SK-N-SH (cell line): ENCODE measurements at regions not wholly inside any gene's neighbourhood (a gene's known extent, or its start where the extent isn't known, plus 50 kb on each side); places are given as distances from the start of the nearest gene placed in this dataset.

Experiments used
- CTCF ChIA-PET: fragments of 300-600, 350-600 bp; formaldehyde crosslinking; extraction: SDS; loops from one replicate; lab custom pipeline; 2021; lab: Yijun Ruan, JAX
- POLR2A ChIA-PET: fragments of 350-600 bp; sonication (Branson Sonifier 250); formaldehyde crosslinking; extraction: SDS; loops from one replicate; lab custom pipeline; 2020; ENCODE audit warnings: antibody characterized with exemption, inconsistent platforms; lab: Yijun Ruan, JAX
- DNase-seq: peaks from one replicate; pipeline ENCODE4 v3.0.0; 2012
- H2AFZ ChIP-seq: fragments of 200-600 bp; sonication (generic); 2 replicates; pipeline ENCODE4 v1.8.1; 2016; ENCODE audit warnings: antibody characterized with exemption, mild to moderate bottlenecking, low read depth
- H3F3A ChIP-seq: fragments of 200-600 bp; sonication (generic); replicated peaks from 2 replicates; pipeline ENCODE3; 2016; ENCODE audit warnings: antibody characterized with exemption, mild to moderate bottlenecking; ENCODE audit not compliant: insufficient read depth
- H3K27ac ChIP-seq, 2 experiments: fragments of 200-500 bp in 1 of 2; fragments of 200-600 bp in 1 of 2; sonication (Bioruptor generic) in 1 of 2; sonication (generic), shearing (Covaris generic) in 1 of 2; 2 replicates each; pipeline versions ENCODE4 v1.5.1 to v1.6.1; 2014 to 2016; ENCODE audit warnings: low read depth in 2 of 2, inconsistent platforms in 1 of 2, low read length in 1 of 2, mild to moderate bottlenecking in 1 of 2, mixed read lengths in 1 of 2
- H3K27me3 ChIP-seq: fragments of 200-600 bp; sonication (generic), shearing (Covaris generic); 2 replicates; pipeline ENCODE4 v1.6.1; 2016; ENCODE audit warnings: mixed run types; ENCODE audit not compliant: insufficient read depth
- H3K36me3 ChIP-seq, 2 experiments: fragments of 200-500 bp in 1 of 2; fragments of 200-600 bp in 1 of 2; sonication (Bioruptor generic) in 1 of 2; sonication (generic) in 1 of 2; replicated peaks in 1 of 2; 2 replicates each; pipeline versions ENCODE3 to v1.5.1; 2014 to 2016; ENCODE audit warnings: low read length in 1 of 2, mild to moderate bottlenecking in 1 of 2; ENCODE audit not compliant: insufficient read depth in 2 of 2, control insufficient read depth in 1 of 2
- H3K4me1 ChIP-seq, 2 experiments: fragments of 200-500 bp in 1 of 2; fragments of 200-600 bp in 1 of 2; sonication (Bioruptor generic) in 1 of 2; sonication (generic), shearing (Covaris generic) in 1 of 2; 2 replicates each; pipeline versions ENCODE4 v1.5.1 to v1.6.1; 2014 to 2016; ENCODE audit warnings: low read depth in 1 of 2, low read length in 1 of 2, mixed run types in 1 of 2; ENCODE audit not compliant: insufficient read depth in 2 of 2, control insufficient read depth in 1 of 2
- H3K4me2 ChIP-seq: fragments of 200-600 bp; sonication (generic), shearing (Covaris generic); 2 replicates; pipeline ENCODE4 v1.6.1; 2017; ENCODE audit warnings: mixed run types
- H3K4me3 ChIP-seq, 2 experiments: fragments of 200-500 bp in 1 of 2; fragments of 200-600 bp in 1 of 2; sonication (Bioruptor generic) in 1 of 2; sonication (generic), shearing (Covaris generic) in 1 of 2; 2 replicates each; pipeline versions ENCODE4 v1.5.1 to v1.8.1; 2014 to 2016; ENCODE audit warnings: low read depth in 2 of 2, inconsistent platforms in 1 of 2, low read length in 1 of 2, mild to moderate bottlenecking in 1 of 2, mixed read lengths in 1 of 2, moderate library complexity in 1 of 2
- H3K79me2 ChIP-seq: fragments of 200-600 bp; sonication (generic); 2 replicates; pipeline ENCODE4 v1.8.1; 2017; ENCODE audit warnings: mild to moderate bottlenecking; ENCODE audit not compliant: insufficient read depth
- H3K9ac ChIP-seq: fragments of 200-600 bp; sonication (generic); 2 replicates; pipeline ENCODE4 v1.6.1; 2017; ENCODE audit warnings: mixed run types
- H3K9me2 ChIP-seq: fragments of 200-600 bp; sonication (generic); 2 replicates; pipeline ENCODE4 v1.6.1; 2017; ENCODE audit warnings: mixed run types
- H3K9me3 ChIP-seq: fragments of 200-600 bp; sonication (generic); 2 replicates; pipeline ENCODE4 v1.6.1; 2017; ENCODE audit warnings: mixed run types, mild to moderate bottlenecking, moderate library complexity
- H4K20me1 ChIP-seq: fragments of 200-600 bp; sonication (generic); 2 replicates; pipeline ENCODE4 v1.6.1; 2017; ENCODE audit warnings: mild to moderate bottlenecking, mixed run types; ENCODE audit not compliant: insufficient read depth
- ELF1 ChIP-seq: IDR thresholded peaks from 2 replicates; pipeline ENCODE4 v1.4.0; 2012
- EP300 ChIP-seq, 2 experiments: IDR thresholded peaks; 2 replicates each; pipeline versions ENCODE4 v1.4.0 to v1.6.1; 2012; ENCODE audit warnings: borderline replicate concordance in 1 of 2, low read depth in 1 of 2, low read length in 1 of 2
- FOSL2 ChIP-seq: IDR thresholded peaks from 2 replicates; pipeline ENCODE4 v1.4.0; 2012; ENCODE audit warnings: low read depth, mild to moderate bottlenecking, moderate library complexity, borderline replicate concordance
- FOXJ3 ChIP-seq: sonication (generic); formaldehyde crosslinking; IDR thresholded peaks from 2 replicates; pipeline ENCODE4 v1.5.1; 2020; ENCODE audit warnings: mild to moderate bottlenecking, missing genetic modification reagents
- GABPA ChIP-seq: IDR thresholded peaks from 2 replicates; pipeline ENCODE4 v1.4.0; 2012; ENCODE audit warnings: low read depth, mild to moderate bottlenecking
- GATA2 ChIP-seq: sonication (generic); formaldehyde crosslinking; IDR thresholded peaks from 2 replicates; pipeline ENCODE4 v1.5.0; 2020; ENCODE audit warnings: mild to moderate bottlenecking, missing genetic modification reagents
- POLR2AphosphoS5 ChIP-seq: IDR thresholded peaks from 2 replicates; pipeline ENCODE4 v1.6.1; 2012; ENCODE audit warnings: low read depth, low read length
- RCOR1 ChIP-seq: fragments of 150-350 bp; IDR thresholded peaks from 2 replicates; pipeline ENCODE4 v1.6.1; 2017; ENCODE audit warnings: antibody characterized with exemption, low read length
- RXRA ChIP-seq: IDR thresholded peaks from 2 replicates; pipeline ENCODE4 v1.4.0; 2012; ENCODE audit warnings: low read depth, mild to moderate bottlenecking, borderline replicate concordance
- SIN3A ChIP-seq: IDR thresholded peaks from 2 replicates; pipeline ENCODE4 v1.6.1; 2012; ENCODE audit warnings: low read depth, mild to moderate bottlenecking, low read length, moderate library complexity, borderline replicate concordance
- SMC3 ChIP-seq: IDR thresholded peaks from 2 replicates; pipeline ENCODE4 v1.6.1; 2012; ENCODE audit warnings: low read depth, low read length, improper control_type of control experiment
- TAF1 ChIP-seq: IDR thresholded peaks from 2 replicates; pipeline ENCODE4 v1.6.1; 2012; ENCODE audit warnings: low read depth, mild to moderate bottlenecking, low read length, moderate library complexity, borderline replicate concordance
- WGBS: methylation state at CpG from one replicate; pipeline ENCODE4 v1.1.6; 2017; ENCODE audit warnings: low lambda C conversion rate; 5-methylcytosine and 5-hydroxymethylcytosine counted together
- TF ChIP-seq, protein P1 (sequence below): IDR thresholded peaks from 2 replicates; pipeline ENCODE4 v1.4.0; 2012; ENCODE audit warnings: low read depth, borderline replicate concordance
- TF ChIP-seq, protein P2 (sequence below): fragments of 200-600 bp; sonication (generic); IDR thresholded peaks from 2 replicates; pipeline ENCODE4 v1.6.1; 2017; ENCODE audit warnings: antibody characterized with exemption, mild to moderate bottlenecking, moderate library complexity
- TF ChIP-seq, protein P3 (sequence below): IDR thresholded peaks from 2 replicates; pipeline ENCODE4; 2012
- TF ChIP-seq, protein P4 (sequence below): IDR thresholded peaks from 2 replicates; pipeline ENCODE4 v1.4.0; 2012; ENCODE audit warnings: low read depth

DNA sequence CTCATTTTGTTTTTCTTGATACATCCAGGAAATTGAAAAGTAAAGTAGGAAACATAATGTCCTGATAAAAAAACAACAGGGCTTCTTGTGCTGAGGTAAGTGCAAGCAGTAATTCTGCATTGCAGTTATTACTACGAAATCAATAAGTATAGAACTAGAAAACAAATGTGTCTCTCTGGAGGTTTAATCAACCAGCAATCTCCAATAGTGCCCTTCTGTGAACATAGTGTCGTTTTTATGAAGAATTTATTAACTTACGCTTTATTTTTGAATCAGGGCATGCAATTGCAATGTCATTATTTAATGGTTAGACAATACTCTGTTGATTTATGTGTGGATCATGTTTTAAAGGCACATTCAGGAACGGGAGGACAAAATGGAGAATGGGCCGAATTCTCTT is 494.1 kb upstream of the NOVA1 start:
- DNase-seq = no peak
- WGBS = 31% methylated on average over 5 of the region's 5 CpGs

DNA sequence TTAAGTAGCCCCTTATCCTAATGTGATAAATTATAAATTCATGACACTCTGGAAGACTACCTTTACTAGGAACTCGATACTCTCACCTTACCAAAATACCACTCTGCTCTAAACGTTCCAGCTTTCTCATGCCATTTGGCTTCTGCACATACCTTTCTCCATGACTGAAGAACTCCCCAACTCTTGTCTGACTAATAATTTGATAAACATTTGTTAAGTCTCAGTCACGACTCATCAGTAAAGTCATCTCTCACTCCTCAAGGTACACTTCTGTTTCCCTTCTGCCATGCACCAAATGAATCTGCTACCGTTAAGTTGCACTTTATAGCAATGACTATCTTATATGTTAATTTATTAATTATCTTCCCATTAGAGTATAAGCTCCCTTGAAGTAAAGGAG is 498.3 kb upstream of the NOVA1 start:
- Histone ChIP-seq H3K4me1 (no peaks in the 10 kb centered on the region), H3K79me2 (no peaks in the 10 kb centered on the region), H3K9me2 (no peaks in the 10 kb centered on the region), H3K9ac (no peak overlapping the region), H3F3A (no peaks in the 10 kb centered on the region), H3K4me3 (no peak overlapping the region), H4K20me1 (no peaks in the 10 kb centered on the region), H3K27ac (no peak overlapping the region), H3K27me3 (no peaks in the 10 kb centered on the region), H2AFZ (no peak overlapping the region), H3K9me3 (no peaks in the 10 kb centered on the region), H3K4me2 (no peak overlapping the region), H3K36me3 (no peaks in the 10 kb centered on the region)
- ChIA-PET POLR2A (no interaction called here), CTCF (no interaction called here)
- WGBS = 10% methylated on average over 4 of the region's 4 CpGs
- no peak for TF ChIP-seq ELF1
- TF ChIP-seq RCOR1 = no peak
- no peak for TF ChIP-seq FOSL2
- TF ChIP-seq, protein P1, sequence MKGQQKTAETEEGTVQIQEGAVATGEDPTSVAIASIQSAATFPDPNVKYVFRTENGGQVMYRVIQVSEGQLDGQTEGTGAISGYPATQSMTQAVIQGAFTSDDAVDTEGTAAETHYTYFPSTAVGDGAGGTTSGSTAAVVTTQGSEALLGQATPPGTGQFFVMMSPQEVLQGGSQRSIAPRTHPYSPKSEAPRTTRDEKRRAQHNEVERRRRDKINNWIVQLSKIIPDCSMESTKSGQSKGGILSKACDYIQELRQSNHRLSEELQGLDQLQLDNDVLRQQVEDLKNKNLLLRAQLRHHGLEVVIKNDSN = no peak
- TF ChIP-seq, protein P2, sequence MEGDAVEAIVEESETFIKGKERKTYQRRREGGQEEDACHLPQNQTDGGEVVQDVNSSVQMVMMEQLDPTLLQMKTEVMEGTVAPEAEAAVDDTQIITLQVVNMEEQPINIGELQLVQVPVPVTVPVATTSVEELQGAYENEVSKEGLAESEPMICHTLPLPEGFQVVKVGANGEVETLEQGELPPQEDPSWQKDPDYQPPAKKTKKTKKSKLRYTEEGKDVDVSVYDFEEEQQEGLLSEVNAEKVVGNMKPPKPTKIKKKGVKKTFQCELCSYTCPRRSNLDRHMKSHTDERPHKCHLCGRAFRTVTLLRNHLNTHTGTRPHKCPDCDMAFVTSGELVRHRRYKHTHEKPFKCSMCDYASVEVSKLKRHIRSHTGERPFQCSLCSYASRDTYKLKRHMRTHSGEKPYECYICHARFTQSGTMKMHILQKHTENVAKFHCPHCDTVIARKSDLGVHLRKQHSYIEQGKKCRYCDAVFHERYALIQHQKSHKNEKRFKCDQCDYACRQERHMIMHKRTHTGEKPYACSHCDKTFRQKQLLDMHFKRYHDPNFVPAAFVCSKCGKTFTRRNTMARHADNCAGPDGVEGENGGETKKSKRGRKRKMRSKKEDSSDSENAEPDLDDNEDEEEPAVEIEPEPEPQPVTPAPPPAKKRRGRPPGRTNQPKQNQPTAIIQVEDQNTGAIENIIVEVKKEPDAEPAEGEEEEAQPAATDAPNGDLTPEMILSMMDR = no peak
- TF ChIP-seq, protein P3, sequence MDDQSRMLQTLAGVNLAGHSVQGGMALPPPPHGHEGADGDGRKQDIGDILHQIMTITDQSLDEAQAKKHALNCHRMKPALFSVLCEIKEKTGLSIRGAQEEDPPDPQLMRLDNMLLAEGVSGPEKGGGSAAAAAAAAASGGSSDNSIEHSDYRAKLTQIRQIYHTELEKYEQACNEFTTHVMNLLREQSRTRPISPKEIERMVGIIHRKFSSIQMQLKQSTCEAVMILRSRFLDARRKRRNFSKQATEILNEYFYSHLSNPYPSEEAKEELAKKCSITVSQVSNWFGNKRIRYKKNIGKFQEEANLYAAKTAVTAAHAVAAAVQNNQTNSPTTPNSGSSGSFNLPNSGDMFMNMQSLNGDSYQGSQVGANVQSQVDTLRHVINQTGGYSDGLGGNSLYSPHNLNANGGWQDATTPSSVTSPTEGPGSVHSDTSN = no peak
- DNase-seq = no peak

More for the DNA sequence above, 494.1 kb upstream of the NOVA1 start:
- no peaks in the 10 kb centered on the region for H3K4me1 ChIP-seq
- no peaks in the 10 kb centered on the region for H3K79me2 ChIP-seq
- H2AFZ ChIP-seq = no peak overlapping the region
- no peak overlapping the region for H3K27ac ChIP-seq
- no peaks in the 10 kb centered on the region for H3K9me3 ChIP-seq
- TF ChIP-seq RXRA = no peak
- TF ChIP-seq RCOR1 = no peak
- TF ChIP-seq POLR2AphosphoS5 = no peak
- no peak for TF ChIP-seq FOXJ3 (CRISPR knock-in tag)
- TF ChIP-seq EP300 (IDR thresholded peaks at IDR 0.05; ENCODE audit: borderline replicate concordance in 1 of 2, low read depth in 1 of 2, low read length in 1 of 2) = no peak
- TF ChIP-seq, protein P4, sequence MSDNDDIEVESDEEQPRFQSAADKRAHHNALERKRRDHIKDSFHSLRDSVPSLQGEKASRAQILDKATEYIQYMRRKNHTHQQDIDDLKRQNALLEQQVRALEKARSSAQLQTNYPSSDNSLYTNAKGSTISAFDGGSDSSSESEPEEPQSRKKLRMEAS = no peak
- TF ChIP-seq GABPA = no peak
- TF ChIP-seq SIN3A = no peak
- TF ChIP-seq GATA2 (CRISPR knock-in tag) = no peak
- TF ChIP-seq SMC3 = no peak
- TF ChIP-seq TAF1 = no peak
- no peaks in the 10 kb centered on the region for H3F3A ChIP-seq
- no peak overlapping the region for H3K4me3 ChIP-seq
- no peak overlapping the region for H3K9ac ChIP-seq
- CTCF ChIA-PET = no interaction called here
- POLR2A ChIA-PET = no interaction called here
- H3K4me2 ChIP-seq = no peak overlapping the region
- H3K36me3 ChIP-seq = no peaks in the 10 kb centered on the region
- no peaks in the 10 kb centered on the region for H3K27me3 ChIP-seq
- no peaks in the 10 kb centered on the region for H3K9me2 ChIP-seq
- H4K20me1 ChIP-seq = no peaks in the 10 kb centered on the region
